SHP77 (cell line): ENCODE measurements at regions not wholly inside any gene's neighbourhood (a gene's known extent, or its start where the extent isn't known, plus 50 kb on each side); places are given as distances from the start of the nearest gene placed in this dataset.
"Not testable (repeated sequence)": the region's sequence is repeated elsewhere in the genome, so short reads cannot be mapped to it uniquely, and the experiment has no call there.

Experiments used
- DNase-seq, 2 experiments: peaks; one replicate each; lab custom pipeline; 2025; lab: John Stamatoyannopoulos, UW

GRCh38 chr11:4315292-4315691 lies 52.9 kb downstream of the OR52B4 start:
- DNase-seq: not testable (repeated sequence)

- DNase-seq: not testable (repeated sequence)
Measured at GRCh38 chr11:4277225-4277624, 91.0 kb downstream of the OR52B4 start.

- not testable (repeated sequence) for DNase-seq
Measured at GRCh38 chr11:4251085-4251484, 117.1 kb downstream of the OR52B4 start.

- not testable (repeated sequence) for DNase-seq
Measured at GRCh38 chr11:4249475-4249874, 118.7 kb downstream of the OR52B4 start.

- DNase-seq: not testable (repeated sequence)
Measured at GRCh38 chr11:4237771-4238170, 130.4 kb downstream of the OR52B4 start.

- not testable (repeated sequence) for DNase-seq
Measured at GRCh38 chr11:4218857-4219256, 124.3 kb downstream of the RRM1 start.

GRCh38 chr11:4213746-4214145 lies 119.1 kb downstream of the RRM1 start:
- no peak for DNase-seq

GRCh38 chr11:4211991-4212390 lies 117.4 kb downstream of the RRM1 start:
- DNase-seq: no peak

GRCh38 chr11:4203603-4204360 lies 109.2 kb downstream of the RRM1 start:
- DNase-seq: peak in 1 of 2 experiments; percentile 16

GRCh38 chr11:4202749-4203148 lies 108.2 kb downstream of the RRM1 start:
- no peak for DNase-seq

- no peak for DNase-seq
Measured at GRCh38 chr11:4197112-4197511, 102.5 kb downstream of the RRM1 start.

GRCh38 chr11:4195909-4196308 lies 101.3 kb downstream of the RRM1 start:
- DNase-seq: no peak

GRCh38 chr11:4194889-4195288 lies 100.3 kb downstream of the RRM1 start:
- no peak for DNase-seq

- no peak for DNase-seq
Measured at GRCh38 chr11:4191031-4191571, 96.5 kb downstream of the RRM1 start.

GRCh38 chr11:4190519-4190918 lies 95.9 kb downstream of the RRM1 start:
- no peak for DNase-seq

GRCh38 chr11:4190098-4190497 lies 95.5 kb downstream of the RRM1 start:
- DNase-seq: no peak
